NCI-H128 (cell line): ENCODE measurements at regions not wholly inside any gene's neighbourhood (a gene's known extent, or its start where the extent isn't known, plus 50 kb on each side); places are given as distances from the start of the nearest gene placed in this dataset.

ENCODE experiments used
- DNase-seq: peaks from one replicate; lab custom pipeline; 2025; ENCODE audit not compliant: unreplicated experiment; lab: John Stamatoyannopoulos, UW

- DNase-seq = no peak
Measured at GRCh38 chr14:97336816-97337215, 539.6 kb downstream of the VRK1 start.

GRCh38 chr14:97337267-97337666 is 540.1 kb downstream of the VRK1 start:
- DNase-seq = no peak

GRCh38 chr14:97337670-97338069 is 540.5 kb downstream of the VRK1 start:
- no peak for DNase-seq

- DNase-seq = no peak
Measured at GRCh38 chr14:97344666-97345065, 547.5 kb downstream of the VRK1 start.

- DNase-seq = no peak
Measured at GRCh38 chr14:97346675-97347074, 549.5 kb downstream of the VRK1 start.

GRCh38 chr14:97349463-97349862 is 552.3 kb downstream of the VRK1 start:
- no peak for DNase-seq

GRCh38 chr14:97349946-97350345 is 552.8 kb downstream of the VRK1 start:
- no peak for DNase-seq

- no peak for DNase-seq
Measured at GRCh38 chr14:97350415-97350814, 553.2 kb downstream of the VRK1 start.

GRCh38 chr14:97350894-97351731 is 553.9 kb downstream of the VRK1 start:
- DNase-seq = no peak

- DNase-seq = no peak
Measured at GRCh38 chr14:97353102-97353501, 555.9 kb downstream of the VRK1 start.

GRCh38 chr14:97354119-97354722 is 557.0 kb downstream of the VRK1 start:
- DNase-seq = no peak

GRCh38 chr14:97359341-97359740 is 562.2 kb downstream of the VRK1 start:
- peak; percentile 77 for DNase-seq

- DNase-seq = no peak
Measured at GRCh38 chr14:97361181-97361580, 564.0 kb downstream of the VRK1 start.

GRCh38 chr14:97361958-97362357 is 564.8 kb downstream of the VRK1 start:
- no peak for DNase-seq

- no peak for DNase-seq
Measured at GRCh38 chr14:97366400-97366799, 569.2 kb downstream of the VRK1 start.

- DNase-seq = no peak
Measured at GRCh38 chr14:97367278-97367677, 570.1 kb downstream of the VRK1 start.

- no peak for DNase-seq
Measured at GRCh38 chr14:97368049-97368448, 570.9 kb downstream of the VRK1 start.

GRCh38 chr14:97368900-97369564 is 571.9 kb downstream of the VRK1 start:
- no peak for DNase-seq

GRCh38 chr14:97369901-97370300 is 572.7 kb downstream of the VRK1 start:
- DNase-seq = no peak

- DNase-seq = no peak
Measured at GRCh38 chr14:97376310-97376709, 579.1 kb downstream of the VRK1 start.

GRCh38 chr14:97377550-97377949 is 580.4 kb downstream of the VRK1 start:
- no peak for DNase-seq

GRCh38 chr14:97379091-97379531 is 581.9 kb downstream of the VRK1 start:
- DNase-seq = no peak
